ENCODE measurements at regions not wholly inside any gene's neighbourhood (a gene's known extent, or its start where the extent isn't known, plus 50 kb on each side); places are given as distances from the start of the nearest gene placed in this dataset.

GRCh38 chr17:74117999-74118421, 85.5 kb upstream of the RPL38 start:
- TF ChIP-seq CTCF (IDR thresholded peaks at IDR 0.05) = no peak
- no peak for TF ChIP-seq POLR2A (IDR thresholded peaks at IDR 0.05)

All from testis (tissue), 2 donors.